Gastrocnemius medialis (tissue), 4 donors: ENCODE measurements at regions not wholly inside any gene's neighbourhood (a gene's known extent, or its start where the extent isn't known, plus 50 kb on each side); places are given as distances from the start of the nearest gene placed in this dataset.

Experiments used
- CTCF ChIP-seq, 5 experiments: fragments of 450-650 bp in 3 of 5; fragments of 200-600 bp in 2 of 5; sonication (generic) in 2 of 5; IDR thresholded peaks in 4 of 5; conservative IDR thresholded peaks in 1 of 5; 1 replicate in 4 of 5; 2 replicates in 1 of 5; pipeline ENCODE4 v1.5.1; 2016 to 2019; ENCODE audit warnings: antibody characterized with exemption in 5 of 5, mild to moderate bottlenecking in 3 of 5, moderate library complexity in 3 of 5
- POLR2A ChIP-seq, 2 donors: fragments of 450-650 bp; IDR thresholded peaks; one replicate each; pipeline ENCODE4 v1.6.1; 2017; ENCODE audit warnings: antibody characterized with exemption in 2 of 2, mild to moderate bottlenecking in 2 of 2, moderate library complexity in 2 of 2

GRCh38 chr21:27277110-27277509 lies 310.2 kb upstream of the ADAMTS5 start:
- TF ChIP-seq CTCF (IDR thresholded peaks at IDR 0.05 in 4 of 5, conservative IDR thresholded peaks at IDR 0.05 in 1 of 5) (no peak), POLR2A (IDR thresholded peaks at IDR 0.05) (no peak)
